Ishikawa (cell line): ENCODE measurements at regions not wholly inside any gene's neighbourhood (a gene's known extent, or its start where the extent isn't known, plus 50 kb on each side); places are given as distances from the start of the nearest gene placed in this dataset.

ENCODE experiments used
- CEBPB ChIP-seq: IDR thresholded peaks from 2 replicates; pipeline ENCODE4 v1.6.1; 2012
- CREB1 ChIP-seq: IDR thresholded peaks from 2 replicates; pipeline ENCODE4 v1.6.1; 2012; ENCODE audit warnings: low read depth
- EGR1 ChIP-seq: IDR thresholded peaks from 2 replicates; pipeline ENCODE4 v1.6.1; 2012
- EP300 ChIP-seq: IDR thresholded peaks from 2 replicates; pipeline ENCODE4 v1.6.1; 2012; ENCODE audit warnings: borderline replicate concordance
- FOXM1 ChIP-seq: IDR thresholded peaks from 2 replicates; pipeline ENCODE4 v1.6.1; 2012; ENCODE audit warnings: low read depth, borderline replicate concordance
- MAX ChIP-seq: IDR thresholded peaks from 2 replicates; pipeline ENCODE4 v1.6.1; 2012
- NFIC ChIP-seq: IDR thresholded peaks from 2 replicates; pipeline ENCODE4 v1.6.1; 2012
- RAD21 ChIP-seq: IDR thresholded peaks from 2 replicates; pipeline ENCODE4 v1.6.1; 2012; ENCODE audit warnings: low read depth
- REST ChIP-seq: IDR thresholded peaks from 2 replicates; pipeline ENCODE4 v1.6.1; 2012; ENCODE audit warnings: low read depth, mild to moderate bottlenecking
- TAF1 ChIP-seq: IDR thresholded peaks from 2 replicates; pipeline ENCODE4 v1.6.1; 2012; ENCODE audit warnings: low read depth, mild to moderate bottlenecking
- TCF12 ChIP-seq: IDR thresholded peaks from 2 replicates; pipeline ENCODE4 v1.6.1; 2012; ENCODE audit warnings: low read depth
- TEAD4 ChIP-seq: IDR thresholded peaks from 2 replicates; pipeline ENCODE4 v1.6.1; 2012
- USF1 ChIP-seq: IDR thresholded peaks from 2 replicates; pipeline ENCODE4 v1.6.1; 2012
- YY1 ChIP-seq: IDR thresholded peaks from 2 replicates; pipeline ENCODE4 v1.6.1; 2012; ENCODE audit warnings: low read depth
- ZBTB7A ChIP-seq: IDR thresholded peaks from 2 replicates; pipeline ENCODE4 v1.6.1; 2012; ENCODE audit warnings: low read depth

- TF ChIP-seq CREB1: no peak
- TF ChIP-seq EGR1: no peak
- no peak for TF ChIP-seq USF1
- no peak for TF ChIP-seq TCF12
- peak; percentile 99 for TF ChIP-seq REST
- TF ChIP-seq MAX: 0 out of 2 replicates have a peak, but pooled peaks have one; percentile 18
- TF ChIP-seq RAD21: no peak
- TF ChIP-seq NFIC: no peak
- TF ChIP-seq TEAD4: no peak
- TF ChIP-seq ZBTB7A: 0 out of 2 replicates have a peak, but pooled peaks have one; percentile 45
- TF ChIP-seq TAF1: no peak
These were observed 55.8 kb downstream of the NAV1 start for GRCh38 chr1:201594575-201595245.

- TF ChIP-seq EP300 (no peak), USF1 (no peak), YY1 (no peak), EGR1 (no peak)
These were observed 56.5 kb downstream of the NAV1 start for GRCh38 chr1:201595381-201595780.

GRCh38 chr1:201596101-201596868, 57.4 kb downstream of the NAV1 start:
- TF ChIP-seq CREB1: no peak
- TF ChIP-seq NFIC: no peak
- no peak for TF ChIP-seq EP300
- TF ChIP-seq TAF1: no peak
- TF ChIP-seq ZBTB7A: no peak
- TF ChIP-seq YY1: no peak
- TF ChIP-seq RAD21: no peak
- TF ChIP-seq TCF12: no peak
- TF ChIP-seq TEAD4: no peak
- no peak for TF ChIP-seq REST

GRCh38 chr1:201597551-201598230, 58.8 kb downstream of the NAV1 start:
- TF ChIP-seq YY1: no peak
- TF ChIP-seq TEAD4: no peak
- no peak for TF ChIP-seq RAD21
- peak; percentile 57; the same call in 1 of the 2 replicates for TF ChIP-seq MAX
- TF ChIP-seq NFIC: 0 out of 2 replicates have a peak, but pooled peaks have one; percentile 8
- no peak for TF ChIP-seq CEBPB
- TF ChIP-seq CREB1: no peak
- TF ChIP-seq FOXM1: no peak

- TF ChIP-seq EGR1 (no peak), NFIC (no peak), MAX (no peak), TCF12 (no peak), FOXM1 (no peak), CEBPB (no peak), ZBTB7A (no peak), YY1 (no peak), TAF1 (no peak)
These were observed 59.5 kb downstream of the NAV1 start for GRCh38 chr1:201598396-201598795.
